Inferior parietal cortex (tissue), 1 donor: ENCODE measurements at regions not wholly inside any gene's neighbourhood (a gene's known extent, or its start where the extent isn't known, plus 50 kb on each side); places are given as distances from the start of the nearest gene placed in this dataset.

Experiments used
- DNase-seq: peaks from one replicate; pipeline ENCODE4 v3.0.0-alpha.2; 2016; ENCODE audit errors: extremely low spot score

GRCh38 chr4:8710946-8711345 is 118.4 kb downstream of the CPZ start:
- DNase-seq = no peak

- no peak for DNase-seq
Measured at GRCh38 chr4:8710416-8710815, 117.9 kb downstream of the CPZ start.

- no peak for DNase-seq
Measured at GRCh38 chr4:8709729-8710360, 117.3 kb downstream of the CPZ start.

GRCh38 chr4:8709050-8709728 is 116.6 kb downstream of the CPZ start:
- no peak for DNase-seq

- DNase-seq = no peak
Measured at GRCh38 chr4:8708401-8709021, 115.9 kb downstream of the CPZ start.

- DNase-seq = no peak
Measured at GRCh38 chr4:8707045-8707781, 114.6 kb downstream of the CPZ start.

- DNase-seq = no peak
Measured at GRCh38 chr4:8706216-8707044, 113.9 kb downstream of the CPZ start.

- DNase-seq = no peak
Measured at GRCh38 chr4:8705161-8706145, 112.9 kb downstream of the CPZ start.

GRCh38 chr4:8704632-8705031 is 112.1 kb downstream of the CPZ start:
- DNase-seq = no peak

GRCh38 chr4:8703857-8704495 is 111.4 kb downstream of the CPZ start:
- DNase-seq = no peak

- no peak for DNase-seq
Measured at GRCh38 chr4:8703401-8703696, 110.8 kb downstream of the CPZ start.

- DNase-seq = no peak
Measured at GRCh38 chr4:8702516-8703400, 110.2 kb downstream of the CPZ start.

GRCh38 chr4:8702020-8702495 is 109.5 kb downstream of the CPZ start:
- no peak for DNase-seq

- DNase-seq = no peak
Measured at GRCh38 chr4:8701126-8702019, 108.8 kb downstream of the CPZ start.

- no peak for DNase-seq
Measured at GRCh38 chr4:8700531-8700930, 108.0 kb downstream of the CPZ start.

- DNase-seq = no peak
Measured at GRCh38 chr4:8699479-8700145, 107.0 kb downstream of the CPZ start.

GRCh38 chr4:8699063-8699385 is 106.5 kb downstream of the CPZ start:
- DNase-seq = no peak
